ENCODE measurements at regions not wholly inside any gene's neighbourhood (a gene's known extent, or its start where the extent isn't known, plus 50 kb on each side); places are given as distances from the start of the nearest gene placed in this dataset.

DNA sequence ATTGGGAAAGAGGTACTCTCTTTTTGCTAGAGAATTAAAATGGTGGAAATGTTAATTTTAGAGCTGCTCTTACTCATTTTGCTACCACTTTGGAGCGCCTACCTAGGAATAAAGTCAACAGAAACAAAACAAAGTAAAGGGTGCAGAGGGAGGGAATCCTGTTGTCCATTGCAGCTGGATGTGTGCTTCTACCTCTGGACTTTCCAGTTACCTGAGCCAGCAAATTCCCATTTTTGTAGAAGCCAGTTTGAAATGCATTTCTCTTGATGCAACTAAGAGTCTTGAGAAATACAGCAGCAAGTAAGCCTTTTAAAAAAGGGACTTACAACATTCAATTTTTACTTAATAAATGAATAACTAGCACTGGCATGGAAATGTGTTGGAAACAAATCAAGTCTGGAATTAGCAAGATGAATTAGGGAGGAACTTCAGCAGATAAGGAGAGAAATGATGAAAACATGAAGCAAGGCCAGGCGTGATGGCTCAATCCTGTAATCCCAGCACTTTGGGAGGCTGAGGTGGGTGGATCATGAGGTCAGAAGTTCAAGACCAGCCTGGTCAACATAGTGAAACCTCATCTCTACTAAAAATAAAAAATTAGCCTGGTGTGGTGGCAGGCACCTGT, 113.5 kb upstream of the CTTNBP2 start:
- Histone ChIP-seq H3K9me3 (no peaks in the 10 kb centered on the region), H3K4me1 (no peaks in the 10 kb centered on the region), H3K36me3 (no peaks in the 10 kb centered on the region), H3K27ac (no peak overlapping the region), H3K27me3 (no peaks in the 10 kb centered on the region), H3K4me3 (no peak overlapping the region)
- TF ChIP-seq, protein P1, sequence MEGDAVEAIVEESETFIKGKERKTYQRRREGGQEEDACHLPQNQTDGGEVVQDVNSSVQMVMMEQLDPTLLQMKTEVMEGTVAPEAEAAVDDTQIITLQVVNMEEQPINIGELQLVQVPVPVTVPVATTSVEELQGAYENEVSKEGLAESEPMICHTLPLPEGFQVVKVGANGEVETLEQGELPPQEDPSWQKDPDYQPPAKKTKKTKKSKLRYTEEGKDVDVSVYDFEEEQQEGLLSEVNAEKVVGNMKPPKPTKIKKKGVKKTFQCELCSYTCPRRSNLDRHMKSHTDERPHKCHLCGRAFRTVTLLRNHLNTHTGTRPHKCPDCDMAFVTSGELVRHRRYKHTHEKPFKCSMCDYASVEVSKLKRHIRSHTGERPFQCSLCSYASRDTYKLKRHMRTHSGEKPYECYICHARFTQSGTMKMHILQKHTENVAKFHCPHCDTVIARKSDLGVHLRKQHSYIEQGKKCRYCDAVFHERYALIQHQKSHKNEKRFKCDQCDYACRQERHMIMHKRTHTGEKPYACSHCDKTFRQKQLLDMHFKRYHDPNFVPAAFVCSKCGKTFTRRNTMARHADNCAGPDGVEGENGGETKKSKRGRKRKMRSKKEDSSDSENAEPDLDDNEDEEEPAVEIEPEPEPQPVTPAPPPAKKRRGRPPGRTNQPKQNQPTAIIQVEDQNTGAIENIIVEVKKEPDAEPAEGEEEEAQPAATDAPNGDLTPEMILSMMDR (IDR thresholded peaks at IDR 0.05) = no peak
- TF ChIP-seq POLR2A (IDR thresholded peaks at IDR 0.05) = no peak
- DNase-seq = no peak

DNA sequence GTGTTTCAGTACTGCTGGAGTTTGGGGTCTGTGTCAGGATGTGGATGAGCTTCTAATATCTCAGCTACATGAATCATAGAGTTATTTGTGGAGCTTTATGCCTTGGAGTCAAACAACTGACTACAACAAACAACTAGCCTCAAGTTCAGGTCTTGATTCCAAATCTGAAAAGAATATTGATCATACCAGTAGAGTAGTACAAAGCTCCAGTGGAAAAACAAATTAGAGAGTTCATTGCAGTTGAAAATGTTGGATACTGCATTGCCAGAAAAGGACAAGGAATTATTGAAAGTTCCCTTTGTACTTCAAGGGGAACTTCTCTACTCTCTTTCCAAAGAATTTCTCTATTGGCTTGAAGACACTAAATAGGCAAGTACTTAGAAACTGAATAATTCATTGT, 117.6 kb upstream of the CTTNBP2 start:
- H3K9me3 ChIP-seq = no peaks in the 10 kb centered on the region
- H3K36me3 ChIP-seq = no peaks in the 10 kb centered on the region
- DNase-seq = no peak
- no peak overlapping the region for H3K27ac ChIP-seq
- H3K4me1 ChIP-seq = no peaks in the 10 kb centered on the region
- no peaks in the 10 kb centered on the region for H3K27me3 ChIP-seq
- no peak for TF ChIP-seq POLR2A (IDR thresholded peaks at IDR 0.05)
- TF ChIP-seq, protein P1 (IDR thresholded peaks at IDR 0.05) = no peak
- H3K4me3 ChIP-seq = no peak overlapping the region

DNA sequence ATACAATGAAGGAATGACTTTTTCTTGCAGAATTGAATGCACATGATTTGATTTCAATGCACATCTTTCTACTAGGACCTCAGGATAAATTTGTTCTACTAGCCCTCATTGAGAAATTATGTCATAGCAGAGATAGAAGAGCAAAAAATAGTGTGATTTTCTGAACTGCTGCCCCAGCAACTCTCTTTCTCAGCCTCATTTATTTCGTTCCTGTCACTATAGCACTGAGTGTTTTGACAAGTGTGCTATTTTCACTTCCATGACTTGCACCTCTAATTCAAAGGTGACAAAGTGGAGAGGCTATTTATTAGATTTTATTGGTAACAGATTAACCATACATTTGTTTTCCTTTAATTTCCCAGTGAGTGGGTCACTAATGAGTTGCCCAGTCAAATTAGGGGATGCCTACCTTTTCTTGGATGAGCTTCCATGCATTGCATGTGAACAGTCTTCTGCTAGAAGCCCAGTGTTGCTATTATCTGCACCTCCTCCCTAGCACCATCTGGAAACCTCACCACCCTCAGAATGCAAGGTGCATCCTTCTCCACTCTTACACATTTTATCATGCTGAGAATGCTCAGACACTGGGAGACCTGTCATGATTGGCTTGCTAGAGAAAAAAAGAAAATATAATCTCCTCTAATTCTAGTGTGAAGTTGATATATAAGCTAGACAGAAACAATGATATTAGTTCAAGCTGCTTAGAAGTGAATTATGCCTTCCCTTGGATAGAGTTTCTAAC, 119.6 kb upstream of the CTTNBP2 start:
- Histone ChIP-seq H3K9me3 (no peaks in the 10 kb centered on the region), H3K27ac (no peak overlapping the region), H3K4me3 (no peak overlapping the region), H3K4me1 (no peaks in the 10 kb centered on the region), H3K36me3 (no peaks in the 10 kb centered on the region), H3K27me3 (no peaks in the 10 kb centered on the region)
- DNase-seq = no peak
- TF ChIP-seq POLR2A (IDR thresholded peaks at IDR 0.05) = no peak
- TF ChIP-seq, protein P1 (IDR thresholded peaks at IDR 0.05) = no peak

GRCh38 chr7:117993377-117994003, 120.2 kb upstream of the CTTNBP2 start:
- TF ChIP-seq, protein P1 (IDR thresholded peaks at IDR 0.05) = peak in 4 of 6 experiments; percentile 18 to 41 (median 33)
- no peak for TF ChIP-seq POLR2A (IDR thresholded peaks at IDR 0.05)
- Histone ChIP-seq H3K36me3 (no peaks in the 10 kb centered on the region), H3K27ac (no peak overlapping the region), H3K27me3 (no peaks in the 10 kb centered on the region), H3K4me3 (no peak overlapping the region), H3K4me1 (no peaks in the 10 kb centered on the region), H3K9me3 (no peaks in the 10 kb centered on the region)
- DNase-seq = no peak

- Histone ChIP-seq H3K27ac (no peak overlapping the region), H3K27me3 (no peaks in the 10 kb centered on the region), H3K4me3 (no peak overlapping the region), H3K36me3 (no peaks in the 10 kb centered on the region), H3K9me3 (no peaks in the 10 kb centered on the region), H3K4me1 (no peaks in the 10 kb centered on the region)
- no peak for DNase-seq
- no peak for TF ChIP-seq POLR2A (IDR thresholded peaks at IDR 0.05)
- TF ChIP-seq, protein P1 (IDR thresholded peaks at IDR 0.05) = no peak
These were observed 122.8 kb upstream of the CTTNBP2 start for GRCh38 chr7:117995850-117996650.
